DND-41 (cell line): ENCODE measurements at regions not wholly inside any gene's neighbourhood (a gene's known extent, or its start where the extent isn't known, plus 50 kb on each side); places are given as distances from the start of the nearest gene placed in this dataset.

Experiments
- ATAC-seq: fragments of 200-7000 bp; cut with Tn5 transposase; 3 replicates; pipeline ENCODE4 v1.9.1; 2021; ENCODE audit warnings: low read depth; ENCODE audit not compliant: insufficient read depth
- DNase-seq: peaks from one replicate; pipeline ENCODE4 v3.0.0-alpha.2; 2020
- H2AFZ ChIP-seq: 2 replicates; pipeline ENCODE4 v1.6.0; 2012; ENCODE audit warnings: low read depth, low read length
- H3K27ac ChIP-seq: 2 replicates; pipeline ENCODE4 v1.5.1; 2012; ENCODE audit warnings: low read length, inconsistent platforms
- H3K27me3 ChIP-seq: fragments of 200-600 bp; sonication (generic); 2 replicates; pipeline ENCODE4 v1.6.0; 2012; ENCODE audit warnings: low read length, mild to moderate bottlenecking, inconsistent platforms; ENCODE audit not compliant: insufficient read depth, poor library complexity
- H3K36me3 ChIP-seq: 2 replicates; pipeline ENCODE4 v1.5.1; 2012; ENCODE audit warnings: low read length, inconsistent platforms; ENCODE audit not compliant: insufficient read depth
- H3K4me1 ChIP-seq: 2 replicates; pipeline ENCODE4 v1.5.1; 2012; ENCODE audit warnings: mild to moderate bottlenecking, low read length; ENCODE audit not compliant: insufficient read depth
- H3K4me2 ChIP-seq: 2 replicates; pipeline ENCODE4 v1.6.0; 2012; ENCODE audit warnings: mild to moderate bottlenecking, moderate library complexity, low read length, inconsistent platforms; ENCODE audit not compliant: insufficient read depth
- H3K4me3 ChIP-seq, 2 experiments: fragments of 200-600 bp in 1 of 2; shearing (Covaris generic) in 1 of 2; 2 replicates each; pipeline ENCODE4 v1.5.1; 2012 to 2016; ENCODE audit warnings: inconsistent platforms in 2 of 2, low read length in 2 of 2, mild to moderate bottlenecking in 2 of 2, low read depth in 1 of 2, moderate library complexity in 1 of 2
- H3K79me2 ChIP-seq: 2 replicates; pipeline ENCODE4 v1.6.0; 2012; ENCODE audit warnings: low read length, inconsistent platforms; ENCODE audit not compliant: insufficient read depth
- H3K9ac ChIP-seq: 2 replicates; pipeline ENCODE4 v1.6.0; 2012; ENCODE audit warnings: low read depth, mild to moderate bottlenecking, inconsistent platforms, low read length, moderate library complexity
- H3K9me3 ChIP-seq: 2 replicates; pipeline ENCODE4 v1.5.1; 2012; ENCODE audit warnings: low read length, moderate library complexity, mild to moderate bottlenecking, inconsistent platforms; ENCODE audit not compliant: insufficient read depth, severe bottlenecking
- H4K20me1 ChIP-seq: 2 replicates; pipeline ENCODE4 v1.6.0; 2012; ENCODE audit warnings: low read length; ENCODE audit not compliant: insufficient read depth
- EZH2 ChIP-seq: IDR thresholded peaks from 3 replicates; pipeline ENCODE4 v1.6.1; 2012; ENCODE audit warnings: borderline replicate concordance, low read depth, mild to moderate bottlenecking, moderate library complexity, low read length, inconsistent platforms; ENCODE audit not compliant: severe bottlenecking
- TF ChIP-seq, protein P1 (sequence below): IDR thresholded peaks from 2 replicates; pipeline ENCODE4 v1.5.1; 2012; ENCODE audit warnings: borderline replicate concordance, low read length, moderate library complexity, mild to moderate bottlenecking; ENCODE audit not compliant: poor library complexity, severe bottlenecking; ENCODE audit errors: extremely low read depth

GRCh38 chr10:16256336-16256735, 180.5 kb upstream of the PTER start:
- H3K4me2 ChIP-seq, result no peak overlapping the region
- no peak overlapping the region for H2AFZ ChIP-seq
- H3K9ac ChIP-seq, result no peak overlapping the region

GRCh38 chr10:16258291-16259040, 178.3 kb upstream of the PTER start:
- Histone ChIP-seq H3K9me3 (peaks cover 5% of the 10 kb centered on the region), H3K27me3 (no peaks in the 10 kb centered on the region), H3K9ac (no peak overlapping the region), H3K4me3 (no peak overlapping the region), H4K20me1 (no peaks in the 10 kb centered on the region), H3K36me3 (no peaks in the 10 kb centered on the region), H3K27ac (no peak overlapping the region), H3K4me2 (no peak overlapping the region), H3K79me2 (no peaks in the 10 kb centered on the region), H2AFZ (no peak overlapping the region), H3K4me1 (no peaks in the 10 kb centered on the region)
- ATAC-seq (no peak), DNase-seq (no peak)
- TF ChIP-seq EZH2, result no peak
- TF ChIP-seq, protein P1, sequence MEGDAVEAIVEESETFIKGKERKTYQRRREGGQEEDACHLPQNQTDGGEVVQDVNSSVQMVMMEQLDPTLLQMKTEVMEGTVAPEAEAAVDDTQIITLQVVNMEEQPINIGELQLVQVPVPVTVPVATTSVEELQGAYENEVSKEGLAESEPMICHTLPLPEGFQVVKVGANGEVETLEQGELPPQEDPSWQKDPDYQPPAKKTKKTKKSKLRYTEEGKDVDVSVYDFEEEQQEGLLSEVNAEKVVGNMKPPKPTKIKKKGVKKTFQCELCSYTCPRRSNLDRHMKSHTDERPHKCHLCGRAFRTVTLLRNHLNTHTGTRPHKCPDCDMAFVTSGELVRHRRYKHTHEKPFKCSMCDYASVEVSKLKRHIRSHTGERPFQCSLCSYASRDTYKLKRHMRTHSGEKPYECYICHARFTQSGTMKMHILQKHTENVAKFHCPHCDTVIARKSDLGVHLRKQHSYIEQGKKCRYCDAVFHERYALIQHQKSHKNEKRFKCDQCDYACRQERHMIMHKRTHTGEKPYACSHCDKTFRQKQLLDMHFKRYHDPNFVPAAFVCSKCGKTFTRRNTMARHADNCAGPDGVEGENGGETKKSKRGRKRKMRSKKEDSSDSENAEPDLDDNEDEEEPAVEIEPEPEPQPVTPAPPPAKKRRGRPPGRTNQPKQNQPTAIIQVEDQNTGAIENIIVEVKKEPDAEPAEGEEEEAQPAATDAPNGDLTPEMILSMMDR, result no peak

More at GRCh38 chr10:16256336-16256735, 180.5 kb upstream of the PTER start:
- H3K4me1 ChIP-seq, result no peaks in the 10 kb centered on the region
- no peak for ATAC-seq
- TF ChIP-seq, protein P1, result no peak
- no peak for TF ChIP-seq EZH2
- H3K27me3 ChIP-seq, result no peaks in the 10 kb centered on the region
- H3K79me2 ChIP-seq, result no peaks in the 10 kb centered on the region
- no peak overlapping the region for H3K27ac ChIP-seq
- H3K9me3 ChIP-seq, result peaks cover 5% of the 10 kb centered on the region
- no peak for DNase-seq
- H3K4me3 ChIP-seq, result no peak overlapping the region
- H3K36me3 ChIP-seq, result no peaks in the 10 kb centered on the region
- H4K20me1 ChIP-seq, result no peaks in the 10 kb centered on the region

DNA sequence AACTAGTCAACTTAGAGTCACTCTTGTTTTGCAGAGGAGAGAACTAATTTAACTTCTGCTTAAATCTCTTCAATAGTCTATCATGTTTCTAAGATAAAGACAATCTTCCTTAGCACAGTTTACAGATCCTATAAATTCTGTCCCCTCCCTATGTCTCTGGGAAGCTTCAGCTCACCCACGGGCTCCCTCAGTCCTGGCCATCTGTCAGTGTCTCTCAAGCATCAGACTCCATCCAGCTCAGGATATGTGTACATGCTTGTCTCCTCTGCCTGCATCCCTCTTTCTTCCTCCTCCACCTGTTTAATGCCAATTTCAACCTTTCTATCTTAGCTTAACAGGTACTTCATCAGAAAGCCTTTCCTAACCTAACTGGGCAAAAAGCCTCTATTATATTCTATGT, 177.1 kb upstream of the PTER start:
- no peak overlapping the region for H3K27ac ChIP-seq
- no peak overlapping the region for H3K4me2 ChIP-seq
- H3K9me3 ChIP-seq, result peaks cover 5% of the 10 kb centered on the region
- H2AFZ ChIP-seq, result no peak overlapping the region
- no peak for DNase-seq
- H3K27me3 ChIP-seq, result no peaks in the 10 kb centered on the region
- no peak overlapping the region for H3K4me3 ChIP-seq
- TF ChIP-seq EZH2, result no peak
- TF ChIP-seq, protein P1, result no peak
- H3K36me3 ChIP-seq, result no peaks in the 10 kb centered on the region
- no peaks in the 10 kb centered on the region for H3K79me2 ChIP-seq
- ATAC-seq, result no peak
- H3K4me1 ChIP-seq, result no peaks in the 10 kb centered on the region
- H3K9ac ChIP-seq, result no peak overlapping the region
- H4K20me1 ChIP-seq, result no peaks in the 10 kb centered on the region

GRCh38 chr10:16260388-16260787, 176.4 kb upstream of the PTER start:
- Histone ChIP-seq H3K79me2 (no peaks in the 10 kb centered on the region), H3K4me3 (no peak overlapping the region), H3K27ac (no peak overlapping the region), H3K9ac (no peak overlapping the region), H3K36me3 (no peaks in the 10 kb centered on the region), H3K27me3 (no peaks in the 10 kb centered on the region), H3K9me3 (peaks cover 5% of the 10 kb centered on the region), H4K20me1 (no peaks in the 10 kb centered on the region), H2AFZ (no peak overlapping the region), H3K4me2 (no peak overlapping the region), H3K4me1 (no peaks in the 10 kb centered on the region)
- no peak for TF ChIP-seq EZH2
- TF ChIP-seq, protein P1, result no peak
- ATAC-seq (no peak), DNase-seq (no peak)
